GM12892 (cell line): ENCODE measurements at regions not wholly inside any gene's neighbourhood (a gene's known extent, or its start where the extent isn't known, plus 50 kb on each side); places are given as distances from the start of the nearest gene placed in this dataset.

Experiments
- DNase-seq: peaks from one replicate; pipeline ENCODE4 v3.0.0; 2011; ENCODE audit not compliant: insufficient read length
- FAIRE-seq: peaks from 2 replicates; lab custom pipeline; 2011; peaks lifted over from hg19 to GRCh38; lab: Jason Lieb, UNC
- POLR2A ChIP-seq: IDR thresholded peaks from 2 replicates; pipeline ENCODE4 v1.6.1; 2011; ENCODE audit warnings: low read depth, low read length, control low read depth
- POLR2AphosphoS5 ChIP-seq: IDR thresholded peaks from 2 replicates; pipeline ENCODE4 v1.6.1; 2011; ENCODE audit warnings: low read depth, low read length, control low read depth
- TAF1 ChIP-seq: IDR thresholded peaks from 2 replicates; pipeline ENCODE4 v1.6.1; 2011; ENCODE audit warnings: low read depth, mild to moderate bottlenecking, control low read depth, low read length, borderline replicate concordance

DNA sequence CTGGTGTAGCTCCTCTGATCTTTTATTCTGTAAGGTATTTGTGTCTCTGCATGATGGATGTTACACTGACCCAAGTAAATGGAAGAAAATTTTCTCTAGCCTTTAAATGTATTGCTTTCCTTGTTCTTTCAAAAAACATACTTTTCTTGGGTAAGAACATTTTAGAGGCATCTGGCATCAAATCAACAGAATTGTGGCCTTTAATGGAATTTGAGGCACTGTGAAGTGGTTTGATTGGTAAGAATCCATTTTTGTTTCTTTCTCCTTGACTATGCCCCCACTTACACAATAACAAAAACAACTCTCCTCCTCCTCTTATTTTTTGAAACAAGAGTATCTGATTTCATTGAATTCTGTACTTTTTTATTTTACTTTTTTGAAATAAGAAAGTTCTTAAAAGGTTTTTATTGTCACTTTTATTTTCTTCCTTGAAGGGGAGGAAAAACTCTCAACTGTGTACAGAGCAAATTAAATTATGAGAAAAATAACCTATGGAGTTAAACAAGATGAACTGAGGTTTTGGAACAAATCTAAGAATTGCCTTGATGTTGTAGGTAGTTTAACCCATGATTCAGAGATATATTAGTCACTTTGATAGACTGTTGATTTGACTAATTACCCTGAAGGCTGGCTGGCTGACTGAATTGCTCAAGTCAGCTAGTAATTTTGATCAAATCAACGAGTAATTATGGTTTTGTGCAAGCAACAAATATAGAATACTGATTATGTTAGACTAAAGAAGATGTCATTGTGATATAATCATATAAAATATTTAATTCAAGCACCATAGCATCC lies 146.4 kb downstream of the FHIP1A start:
- DNase-seq (no peak), FAIRE-seq (no peak)
- TF ChIP-seq TAF1 (no peak), POLR2AphosphoS5 (no peak), POLR2A (no peak)

DNA sequence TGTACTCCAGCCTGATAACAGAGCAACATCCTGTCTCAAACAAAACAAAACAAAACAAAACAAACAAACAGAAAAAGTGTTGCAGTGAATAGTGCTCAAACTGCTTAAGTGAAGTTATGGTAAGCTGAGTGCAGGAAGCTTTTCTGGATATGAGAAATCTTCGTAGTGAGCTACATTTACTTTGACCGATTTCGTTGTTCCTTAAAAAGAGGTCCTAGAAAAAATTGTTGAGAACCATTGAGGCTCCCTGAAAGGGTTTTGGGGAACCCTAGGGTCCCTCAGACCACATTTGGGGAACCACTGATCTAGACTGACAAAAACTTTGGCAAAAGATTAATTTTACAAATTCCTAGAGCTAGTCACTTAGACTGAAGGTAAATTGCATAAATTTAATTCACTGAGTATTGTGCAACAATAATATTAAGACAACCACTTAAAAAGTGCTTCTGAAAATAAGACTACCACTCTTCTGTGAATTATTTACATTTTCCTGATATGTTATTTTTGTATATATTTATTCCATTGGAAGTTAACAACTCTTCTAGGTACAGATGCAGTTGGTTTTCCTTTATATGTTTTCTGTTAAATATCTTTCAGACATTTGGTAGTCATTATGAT lies 149.6 kb downstream of the FHIP1A start:
- no peak for DNase-seq
- FAIRE-seq: no peak
- TF ChIP-seq TAF1: no peak
- no peak for TF ChIP-seq POLR2A
- TF ChIP-seq POLR2AphosphoS5: no peak

DNA sequence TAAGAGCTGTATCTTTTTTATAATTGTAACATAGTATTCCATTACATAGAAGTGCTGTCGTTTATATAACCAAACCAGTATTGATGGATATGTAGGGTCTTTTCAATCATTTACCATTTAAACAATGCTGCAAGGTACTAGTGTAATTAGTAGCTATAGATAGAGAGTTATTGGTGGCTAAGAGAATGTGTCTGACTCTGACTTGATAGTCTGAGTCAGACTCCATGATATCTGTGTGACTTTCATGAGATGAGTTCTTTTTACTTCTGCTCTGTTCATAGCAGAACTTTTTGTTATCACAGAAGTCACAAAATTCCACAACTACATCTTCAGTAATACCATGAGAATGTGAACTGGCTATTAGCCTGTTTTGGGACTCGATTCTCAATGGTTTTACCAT lies 150.6 kb downstream of the FHIP1A start:
- FAIRE-seq (no peak), DNase-seq (no peak)
- TF ChIP-seq POLR2AphosphoS5 (no peak), TAF1 (no peak), POLR2A (no peak)

DNA sequence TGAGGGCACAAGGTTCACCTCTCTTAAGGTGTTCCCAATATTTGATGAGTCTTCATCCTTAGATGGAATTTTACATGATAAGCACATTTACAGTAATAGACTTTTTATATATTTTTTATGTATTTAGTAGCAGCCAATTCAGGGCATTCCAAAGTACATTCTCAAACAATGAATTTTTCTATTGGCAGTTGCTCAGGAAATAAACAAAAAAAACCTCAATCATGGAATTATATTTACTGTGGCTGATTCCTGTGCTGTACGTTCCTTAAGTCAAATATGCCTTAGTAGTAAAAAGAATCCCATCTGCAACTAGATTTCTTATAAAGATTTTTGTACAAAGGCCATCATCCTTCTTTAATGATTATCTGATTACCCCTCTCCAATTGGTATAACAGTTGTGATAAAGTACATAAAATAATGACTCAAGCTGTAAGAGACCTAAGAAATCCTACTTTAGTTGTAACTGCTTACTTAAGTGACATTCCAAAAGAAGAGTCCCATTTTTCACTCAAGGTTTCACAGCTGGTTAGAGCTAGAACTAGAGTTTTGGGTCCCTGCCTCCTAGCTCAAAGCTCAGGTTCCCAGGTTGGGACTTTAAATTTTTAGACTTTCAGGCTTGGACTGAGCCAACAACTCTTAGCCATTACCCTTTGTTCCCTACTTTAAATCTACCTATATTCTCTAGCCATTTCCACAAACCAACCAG lies 152.7 kb downstream of the FHIP1A start:
- TF ChIP-seq TAF1 (no peak), POLR2A (no peak), POLR2AphosphoS5 (no peak)
- DNase-seq (no peak), FAIRE-seq (no peak)

DNA sequence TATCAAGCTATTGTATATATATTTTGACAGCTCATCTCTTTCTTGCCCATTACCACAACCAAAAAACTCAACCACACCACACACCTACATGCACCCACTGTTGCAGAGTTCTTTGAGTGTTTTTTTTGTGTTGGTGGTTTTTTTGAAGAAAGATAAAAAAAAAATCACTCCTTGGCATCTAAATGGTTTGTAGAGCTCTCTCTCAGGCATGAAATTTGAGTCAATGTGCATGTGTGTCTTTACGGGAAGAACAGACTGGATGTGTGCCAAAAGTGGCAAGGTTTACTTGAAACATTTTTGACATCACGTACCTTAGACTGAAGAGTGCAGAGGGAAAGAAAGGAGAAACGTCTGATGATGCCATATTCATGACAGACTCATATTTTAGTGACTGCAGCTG lies 154.2 kb downstream of the FHIP1A start:
- TF ChIP-seq TAF1: no peak
- no peak for TF ChIP-seq POLR2AphosphoS5
- no peak for TF ChIP-seq POLR2A
- no peak for DNase-seq
- no peak for FAIRE-seq

DNA sequence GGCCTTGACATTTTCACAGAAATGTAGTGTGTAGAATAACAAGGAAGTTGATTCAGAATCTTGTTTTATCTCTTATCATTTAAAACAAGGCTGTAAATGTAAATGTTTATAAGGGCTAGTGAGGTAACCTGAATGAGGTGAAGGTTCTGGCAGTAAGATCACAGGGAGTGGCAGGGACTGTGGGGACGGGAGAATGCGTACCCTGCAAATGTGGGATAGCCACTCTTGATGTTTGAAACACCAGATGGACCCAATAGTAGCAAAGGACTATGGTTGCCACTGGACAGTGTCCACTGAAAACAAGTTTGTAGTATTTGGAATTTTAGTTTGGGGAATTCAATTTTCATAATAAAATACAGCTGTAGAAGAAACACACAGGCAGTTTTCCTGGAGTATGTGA lies 155.3 kb downstream of the FHIP1A start:
- FAIRE-seq: no peak
- TF ChIP-seq POLR2A: no peak
- no peak for TF ChIP-seq POLR2AphosphoS5
- TF ChIP-seq TAF1: no peak
- no peak for DNase-seq

DNA sequence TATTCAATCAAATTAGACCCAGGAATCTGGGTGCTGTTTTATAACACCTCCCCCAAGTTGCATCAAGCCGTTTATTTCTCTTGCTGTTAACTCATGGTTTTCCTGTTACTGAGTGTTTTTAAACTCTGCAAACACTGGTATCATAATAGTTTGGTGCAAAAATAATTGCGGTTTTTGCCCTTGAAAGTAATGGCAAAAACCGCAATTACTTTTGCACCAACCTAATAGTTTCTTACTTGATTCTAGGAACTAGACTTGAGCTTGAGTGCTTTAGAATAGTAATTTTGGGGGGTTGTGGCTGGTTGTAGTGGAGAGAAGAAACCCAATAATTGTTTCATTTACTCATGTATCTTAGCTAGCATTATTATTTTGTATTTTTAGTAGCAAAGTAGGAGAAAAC lies 156.6 kb downstream of the FHIP1A start:
- DNase-seq (no peak), FAIRE-seq (no peak)
- no peak for TF ChIP-seq TAF1
- no peak for TF ChIP-seq POLR2AphosphoS5
- no peak for TF ChIP-seq POLR2A

DNA sequence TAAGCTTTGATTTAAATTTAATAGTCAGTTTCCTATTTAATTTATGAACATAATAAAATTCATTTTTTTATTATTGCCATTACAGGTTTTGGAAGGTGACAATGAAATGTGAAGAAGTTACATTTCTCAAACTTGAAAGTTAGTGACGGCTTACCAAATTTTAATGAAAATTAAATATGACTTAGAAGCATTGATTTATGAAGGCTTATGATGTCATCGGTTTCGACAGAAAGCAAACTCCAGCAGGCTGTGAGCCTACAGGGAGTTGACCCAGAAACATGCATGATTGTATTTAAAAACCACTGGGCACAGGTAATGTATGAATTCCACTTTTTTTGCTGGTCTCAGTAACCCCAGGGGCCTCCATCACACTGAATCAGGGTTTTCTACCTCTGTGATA lies 157.1 kb downstream of the FHIP1A start:
- FAIRE-seq (no peak), DNase-seq (no peak)
- TF ChIP-seq TAF1 (no peak), POLR2A (no peak), POLR2AphosphoS5 (no peak)

DNA sequence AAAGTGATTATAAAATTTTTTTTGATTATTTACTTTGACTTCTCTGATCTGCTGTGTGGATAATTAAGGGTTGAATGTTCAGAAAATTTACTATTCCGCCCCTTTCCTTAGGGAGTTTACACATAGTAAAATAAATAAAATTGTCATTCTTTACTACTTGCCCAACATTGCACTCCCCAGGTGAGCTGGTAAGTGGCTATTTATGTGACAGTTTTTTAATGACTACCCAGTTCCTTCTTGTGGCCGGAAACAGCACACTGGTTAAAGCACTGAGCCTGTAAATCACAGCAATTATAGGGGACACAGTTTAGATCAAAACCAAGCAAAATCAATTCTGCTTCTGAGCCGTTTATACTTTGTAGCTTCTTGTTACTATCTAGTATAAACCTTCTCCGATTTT lies 158.1 kb downstream of the FHIP1A start:
- DNase-seq (no peak), FAIRE-seq (no peak)
- no peak for TF ChIP-seq POLR2A

DNA sequence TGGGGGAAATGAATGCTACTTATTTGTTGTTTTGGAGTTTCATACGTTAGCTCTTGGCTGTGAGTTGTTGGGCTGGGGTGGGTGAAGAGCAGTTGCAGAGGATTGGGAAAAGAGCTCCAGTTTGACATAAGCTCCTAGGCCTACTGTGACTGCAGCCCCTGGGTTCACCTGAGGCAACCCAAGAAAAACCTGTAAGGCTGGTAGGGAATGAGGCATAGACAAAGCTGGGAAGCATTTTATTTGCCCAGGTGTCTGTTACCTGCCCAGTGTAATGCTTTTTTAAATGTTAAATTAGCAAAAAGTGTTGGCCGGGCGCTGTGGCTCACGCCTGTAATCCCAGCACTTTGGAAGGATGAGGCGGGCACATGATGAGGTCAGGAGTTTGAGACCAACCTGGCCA lies 160.0 kb downstream of the FHIP1A start:
- no peak for FAIRE-seq
- DNase-seq: no peak
- TF ChIP-seq POLR2A (no peak), TAF1 (no peak), POLR2AphosphoS5 (no peak)

DNA sequence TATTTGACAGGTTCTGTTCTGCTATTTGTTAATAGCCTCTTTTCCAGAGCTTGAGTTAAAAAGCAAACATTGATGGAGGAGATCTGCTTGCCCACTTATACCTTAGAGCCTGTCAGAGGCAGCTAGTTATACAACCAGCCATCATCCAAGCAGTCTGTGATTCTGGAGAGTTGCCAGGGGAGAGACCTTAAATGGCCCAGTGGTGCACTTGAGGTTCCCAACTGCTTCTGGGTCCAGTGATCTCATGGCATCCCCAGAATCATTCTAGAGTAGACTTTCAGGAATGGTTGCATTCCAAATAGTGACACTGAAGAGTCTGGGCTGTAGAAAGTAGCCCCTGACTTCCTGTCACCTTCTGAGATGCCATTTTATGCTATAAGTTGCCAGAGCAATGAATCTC lies 160.7 kb downstream of the FHIP1A start:
- TF ChIP-seq TAF1 (no peak), POLR2AphosphoS5 (no peak), POLR2A (no peak)
- DNase-seq: no peak
- FAIRE-seq: no peak
